ENCODE measurements at regions not wholly inside any gene's neighbourhood (a gene's known extent, or its start where the extent isn't known, plus 50 kb on each side); places are given as distances from the start of the nearest gene placed in this dataset.

GRCh38 chr6:138563231-138563630 lies 63.9 kb upstream of the NHSL1 start:
- no peak for DNase-seq (ENCODE audit: low read depth, low spot score)
- Histone ChIP-seq H3K4me3 (ENCODE audit: insufficient read length, low read depth) (no peak overlapping the region), H3K4me1 (ENCODE audit: insufficient read depth, insufficient read length) (peaks cover 2% of the 10 kb centered on the region), H3K9me3 (ENCODE audit: insufficient read depth, low read length) (no peaks in the 10 kb centered on the region), H3K36me3 (ENCODE audit: insufficient read depth, insufficient read length, low read length) (no peaks in the 10 kb centered on the region), H3K27me3 (ENCODE audit: insufficient read depth, insufficient read length) (no peaks in the 10 kb centered on the region), H3K9ac (ENCODE audit: insufficient read length, low read depth) (no peak overlapping the region)
- TF ChIP-seq SUZ12 (IDR thresholded peaks at IDR 0.05; ENCODE audit: extremely low read depth, insufficient read depth, insufficient read length) = no peak

- no peak for TF ChIP-seq YY1 (IDR thresholded peaks at IDR 0.05; ENCODE audit: insufficient read depth, insufficient read length)
- TF ChIP-seq ZNF274 (IDR thresholded peaks at IDR 0.05; ENCODE audit: low read depth, low read length) = no peak
- TF ChIP-seq SUZ12 (IDR thresholded peaks at IDR 0.05; ENCODE audit: extremely low read depth, insufficient read depth, insufficient read length) = no peak
- H3K4me1 ChIP-seq (ENCODE audit: insufficient read depth, insufficient read length) = peaks cover 2% of the 10 kb centered on the region
- H3K4me3 ChIP-seq (ENCODE audit: insufficient read length, low read depth) = no peak overlapping the region
Measured at GRCh38 chr6:138563650-138564049, 64.4 kb upstream of the NHSL1 start.

GRCh38 chr6:138564170-138564721 lies 65.0 kb upstream of the NHSL1 start:
- H3K4me3 ChIP-seq (ENCODE audit: insufficient read length, low read depth) = no peak overlapping the region
- H3K27me3 ChIP-seq (ENCODE audit: insufficient read depth, insufficient read length) = no peaks in the 10 kb centered on the region
- TF ChIP-seq YY1 (IDR thresholded peaks at IDR 0.05; ENCODE audit: insufficient read depth, insufficient read length) (no peak), SUZ12 (IDR thresholded peaks at IDR 0.05; ENCODE audit: extremely low read depth, insufficient read depth, insufficient read length) (no peak), ZNF274 (IDR thresholded peaks at IDR 0.05; ENCODE audit: low read depth, low read length) (no peak)
- H3K9ac ChIP-seq (ENCODE audit: insufficient read length, low read depth) = no peak overlapping the region
- H3K9me3 ChIP-seq (ENCODE audit: insufficient read depth, low read length) = no peaks in the 10 kb centered on the region
- H3K36me3 ChIP-seq (ENCODE audit: insufficient read depth, insufficient read length, low read length) = no peaks in the 10 kb centered on the region
- no peak for DNase-seq (ENCODE audit: low read depth, low spot score)
- peaks cover 2% of the 10 kb centered on the region for H3K4me1 ChIP-seq (ENCODE audit: insufficient read depth, insufficient read length)

More at GRCh38 chr6:138563650-138564049, 64.4 kb upstream of the NHSL1 start:
- Histone ChIP-seq H3K9me3 (ENCODE audit: insufficient read depth, low read length) (no peaks in the 10 kb centered on the region), H3K36me3 (ENCODE audit: insufficient read depth, insufficient read length, low read length) (no peaks in the 10 kb centered on the region), H3K9ac (ENCODE audit: insufficient read length, low read depth) (no peak overlapping the region), H3K27me3 (ENCODE audit: insufficient read depth, insufficient read length) (no peaks in the 10 kb centered on the region)
- DNase-seq (ENCODE audit: low read depth, low spot score) = no peak

- Histone ChIP-seq H3K27me3 (ENCODE audit: insufficient read depth, insufficient read length) (no peaks in the 10 kb centered on the region), H3K9me3 (ENCODE audit: insufficient read depth, low read length) (no peaks in the 10 kb centered on the region), H3K9ac (ENCODE audit: insufficient read length, low read depth) (no peak overlapping the region), H3K4me1 (ENCODE audit: insufficient read depth, insufficient read length) (peaks cover 2% of the 10 kb centered on the region), H3K4me3 (ENCODE audit: insufficient read length, low read depth) (no peak overlapping the region), H3K36me3 (ENCODE audit: insufficient read depth, insufficient read length, low read length) (no peaks in the 10 kb centered on the region)
- TF ChIP-seq YY1 (IDR thresholded peaks at IDR 0.05; ENCODE audit: insufficient read depth, insufficient read length) (no peak), SUZ12 (IDR thresholded peaks at IDR 0.05; ENCODE audit: extremely low read depth, insufficient read depth, insufficient read length) (no peak)
- no peak for DNase-seq (ENCODE audit: low read depth, low spot score)
Measured at GRCh38 chr6:138567052-138567451, 67.8 kb upstream of the NHSL1 start.

- Histone ChIP-seq H3K4me3 (ENCODE audit: insufficient read length, low read depth) (no peak overlapping the region), H3K4me1 (ENCODE audit: insufficient read depth, insufficient read length) (no peaks in the 10 kb centered on the region), H3K9ac (ENCODE audit: insufficient read length, low read depth) (no peak overlapping the region), H3K9me3 (ENCODE audit: insufficient read depth, low read length) (no peaks in the 10 kb centered on the region), H3K27me3 (ENCODE audit: insufficient read depth, insufficient read length) (no peaks in the 10 kb centered on the region), H3K36me3 (ENCODE audit: insufficient read depth, insufficient read length, low read length) (no peaks in the 10 kb centered on the region)
- TF ChIP-seq SUZ12 (IDR thresholded peaks at IDR 0.05; ENCODE audit: extremely low read depth, insufficient read depth, insufficient read length) (no peak), ZNF274 (IDR thresholded peaks at IDR 0.05; ENCODE audit: low read depth, low read length) (no peak)
- DNase-seq (ENCODE audit: low read depth, low spot score) = no peak
Measured at GRCh38 chr6:138568997-138569396, 69.7 kb upstream of the NHSL1 start.

GRCh38 chr6:138569554-138569953 lies 70.3 kb upstream of the NHSL1 start:
- Histone ChIP-seq H3K36me3 (ENCODE audit: insufficient read depth, insufficient read length, low read length) (no peaks in the 10 kb centered on the region), H3K9ac (ENCODE audit: insufficient read length, low read depth) (no peak overlapping the region), H3K9me3 (ENCODE audit: insufficient read depth, low read length) (no peaks in the 10 kb centered on the region), H3K4me3 (ENCODE audit: insufficient read length, low read depth) (no peak overlapping the region), H3K27me3 (ENCODE audit: insufficient read depth, insufficient read length) (no peaks in the 10 kb centered on the region), H3K4me1 (ENCODE audit: insufficient read depth, insufficient read length) (no peaks in the 10 kb centered on the region)
- no peak for TF ChIP-seq SUZ12 (IDR thresholded peaks at IDR 0.05; ENCODE audit: extremely low read depth, insufficient read depth, insufficient read length)
- no peak for TF ChIP-seq YY1 (IDR thresholded peaks at IDR 0.05; ENCODE audit: insufficient read depth, insufficient read length)
- TF ChIP-seq ZNF274 (IDR thresholded peaks at IDR 0.05; ENCODE audit: low read depth, low read length) = no peak
- DNase-seq (ENCODE audit: low read depth, low spot score) = no peak

GRCh38 chr6:138569970-138570724 lies 70.9 kb upstream of the NHSL1 start:
- TF ChIP-seq ZNF274 (IDR thresholded peaks at IDR 0.05; ENCODE audit: low read depth, low read length) = no peak
- no peak for TF ChIP-seq YY1 (IDR thresholded peaks at IDR 0.05; ENCODE audit: insufficient read depth, insufficient read length)
- no peak for TF ChIP-seq SUZ12 (IDR thresholded peaks at IDR 0.05; ENCODE audit: extremely low read depth, insufficient read depth, insufficient read length)
- H3K27me3 ChIP-seq (ENCODE audit: insufficient read depth, insufficient read length) = no peaks in the 10 kb centered on the region
- no peaks in the 10 kb centered on the region for H3K4me1 ChIP-seq (ENCODE audit: insufficient read depth, insufficient read length)
- no peak for DNase-seq (ENCODE audit: low read depth, low spot score)
- no peak overlapping the region for H3K9ac ChIP-seq (ENCODE audit: insufficient read length, low read depth)
- no peaks in the 10 kb centered on the region for H3K9me3 ChIP-seq (ENCODE audit: insufficient read depth, low read length)
- no peaks in the 10 kb centered on the region for H3K36me3 ChIP-seq (ENCODE audit: insufficient read depth, insufficient read length, low read length)
- H3K4me3 ChIP-seq (ENCODE audit: insufficient read length, low read depth) = no peak overlapping the region

Data from NT2/D1 (cell line).